ENCODE measurements at regions not wholly inside any gene's neighbourhood (a gene's known extent, or its start where the extent isn't known, plus 50 kb on each side); places are given as distances from the start of the nearest gene placed in this dataset.

DNA sequence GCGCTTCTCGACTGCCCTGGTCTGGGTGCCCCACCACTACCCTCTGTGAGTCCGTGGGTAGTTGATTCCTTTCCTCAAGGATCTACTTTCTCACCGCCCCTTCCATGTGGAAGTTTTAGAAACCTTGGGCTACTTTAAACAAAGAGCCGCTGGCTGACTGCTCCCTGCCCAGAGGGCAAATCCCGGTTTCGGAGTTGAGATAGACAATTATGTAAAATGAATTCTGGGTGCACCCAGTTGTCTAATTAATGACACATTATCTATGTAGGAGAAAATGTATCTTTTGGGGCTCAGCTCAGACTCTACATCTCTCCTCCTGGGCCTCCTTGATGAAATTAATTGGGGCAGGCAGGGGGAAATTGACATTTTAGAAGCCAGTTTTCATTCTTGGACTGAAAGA lies 305.4 kb downstream of the UQCRFS1 start:
- no peak for DNase-seq (ENCODE audit: extremely low spot score)
- ChIA-PET POLR2A (no interaction called here), CTCF (no interaction called here)
- TF ChIP-seq ARNT (IDR thresholded peaks at IDR 0.05) (no peak), ELF4 (IDR thresholded peaks at IDR 0.05) (no peak), SUZ12 (IDR thresholded peaks at IDR 0.05) (no peak)

- ChIA-PET POLR2A (no interaction called here), CTCF (interaction anchor here (0.7 kb wide), 1 partner anchor 353 kb away, joined by 4 read pairs; no protein-coding TSS in a partner anchor)
- no peak for DNase-seq (ENCODE audit: extremely low spot score)
- TF ChIP-seq ARNT (IDR thresholded peaks at IDR 0.05) (no peak), CTBP1 (IDR thresholded peaks at IDR 0.05; ENCODE audit: borderline replicate concordance) (no peak), SUZ12 (IDR thresholded peaks at IDR 0.05) (no peak), FOXA1 (IDR thresholded peaks at IDR 0.05) (no peak), TARDBP (IDR thresholded peaks at IDR 0.05) (no peak), FOXK2 (IDR thresholded peaks at IDR 0.05) (no peak), L3MBTL2 (conservative IDR thresholded peaks at IDR 0.05) (no peak), BHLHE40 (IDR thresholded peaks at IDR 0.05; ENCODE audit: borderline replicate concordance) (no peak), SP1 (IDR thresholded peaks at IDR 0.05) (no peak), ELF4 (IDR thresholded peaks at IDR 0.05) (no peak), PKNOX1 (IDR thresholded peaks at IDR 0.05) (no peak), FOXM1 (IDR thresholded peaks at IDR 0.05; ENCODE audit: borderline replicate concordance) (no peak), NFRKB (IDR thresholded peaks at IDR 0.05) (no peak), ZNF384 (IDR thresholded peaks at IDR 0.05) (no peak), HDGF (IDR thresholded peaks at IDR 0.05; ENCODE audit: borderline replicate concordance) (no peak)
Observed at GRCh38 chr19:28905996-28906395, 307.0 kb downstream of the UQCRFS1 start.

GRCh38 chr19:28899703-28900102 lies 313.2 kb downstream of the UQCRFS1 start:
- CTCF ChIA-PET, result no interaction called here
- TF ChIP-seq CTBP1 (IDR thresholded peaks at IDR 0.05; ENCODE audit: borderline replicate concordance) (no peak), NFRKB (IDR thresholded peaks at IDR 0.05) (no peak), ZNF384 (IDR thresholded peaks at IDR 0.05) (no peak), SUZ12 (IDR thresholded peaks at IDR 0.05) (no peak), ELF4 (IDR thresholded peaks at IDR 0.05) (no peak)
- POLR2A ChIA-PET, result no interaction called here
- DNase-seq (ENCODE audit: extremely low spot score), result no peak

- ChIA-PET CTCF (no interaction called here), POLR2A (no interaction called here)
- TF ChIP-seq SP1 (IDR thresholded peaks at IDR 0.05) (no peak), FOXA1 (IDR thresholded peaks at IDR 0.05) (no peak), FOXM1 (IDR thresholded peaks at IDR 0.05; ENCODE audit: borderline replicate concordance) (no peak), ZNF384 (IDR thresholded peaks at IDR 0.05) (no peak), ELF4 (IDR thresholded peaks at IDR 0.05) (no peak), FOXK2 (IDR thresholded peaks at IDR 0.05) (no peak)
- no peak for DNase-seq (ENCODE audit: extremely low spot score)
Observed at GRCh38 chr19:28898249-28898648, 314.7 kb downstream of the UQCRFS1 start.

DNA sequence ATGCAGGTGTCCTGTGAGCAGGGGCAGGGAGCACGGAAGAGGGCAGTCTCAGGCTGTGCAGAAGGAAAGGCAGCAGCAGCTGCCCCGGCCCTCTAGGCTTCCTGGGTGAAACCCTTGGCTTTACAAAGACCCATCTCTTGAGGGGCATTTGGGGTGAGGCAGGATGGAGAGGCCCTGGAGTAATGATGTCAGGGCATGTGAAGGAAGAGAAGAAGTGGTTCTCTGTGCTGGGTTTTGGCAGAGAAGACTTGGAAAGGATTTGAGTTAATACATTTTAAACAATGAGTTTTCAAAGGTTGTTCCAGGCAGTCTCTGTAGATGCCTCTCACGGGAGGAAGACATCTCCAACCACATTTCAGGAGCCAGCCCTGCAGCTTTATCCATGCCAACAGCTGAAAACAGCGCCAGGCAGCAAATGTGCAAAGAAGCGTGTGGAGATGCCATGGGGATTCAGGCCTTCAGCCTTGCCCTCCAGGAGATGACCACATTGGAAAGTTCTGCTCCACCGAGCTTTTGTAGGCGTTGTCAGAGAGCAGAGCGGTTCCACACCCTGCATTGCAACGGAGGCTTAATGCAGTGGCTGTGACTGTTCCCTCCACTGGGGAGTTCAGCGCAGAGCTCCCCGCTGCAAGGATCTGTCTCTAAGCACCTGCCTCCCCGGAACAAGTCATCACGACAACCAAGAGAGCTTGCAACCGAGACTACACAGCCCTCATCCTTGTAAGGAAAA lies 322.8 kb downstream of the UQCRFS1 start:
- POLR2A ChIA-PET, result no interaction called here
- no peak for DNase-seq (ENCODE audit: extremely low spot score)
- TF ChIP-seq LEF1 (IDR thresholded peaks at IDR 0.05; ENCODE audit: borderline replicate concordance) (no peak), L3MBTL2 (conservative IDR thresholded peaks at IDR 0.05) (no peak), CTBP1 (IDR thresholded peaks at IDR 0.05; ENCODE audit: borderline replicate concordance) (no peak), TARDBP (IDR thresholded peaks at IDR 0.05) (no peak), ARNT (IDR thresholded peaks at IDR 0.05) (no peak), NFRKB (IDR thresholded peaks at IDR 0.05) (no peak), SUZ12 (IDR thresholded peaks at IDR 0.05) (no peak), FOXM1 (IDR thresholded peaks at IDR 0.05; ENCODE audit: borderline replicate concordance) (no peak), PKNOX1 (IDR thresholded peaks at IDR 0.05) (no peak), ELF4 (IDR thresholded peaks at IDR 0.05) (no peak), FOXA1 (IDR thresholded peaks at IDR 0.05) (no peak), FOXK2 (IDR thresholded peaks at IDR 0.05) (no peak), SP1 (IDR thresholded peaks at IDR 0.05) (no peak), BHLHE40 (IDR thresholded peaks at IDR 0.05; ENCODE audit: borderline replicate concordance) (no peak), HDGF (IDR thresholded peaks at IDR 0.05; ENCODE audit: borderline replicate concordance) (no peak), ZNF384 (IDR thresholded peaks at IDR 0.05) (no peak)
- CTCF ChIA-PET, result no interaction called here

- CTCF ChIA-PET, result interaction anchor here (0.6 kb wide), 1 partner anchor 9 kb away, joined by 3 read pairs; no protein-coding TSS in a partner anchor
- POLR2A ChIA-PET, result no interaction called here
- TF ChIP-seq ELF4 (IDR thresholded peaks at IDR 0.05), result no peak
- no peak for DNase-seq (ENCODE audit: extremely low spot score)
Observed at GRCh38 chr19:28887920-28888618, 324.9 kb downstream of the UQCRFS1 start.

DNA sequence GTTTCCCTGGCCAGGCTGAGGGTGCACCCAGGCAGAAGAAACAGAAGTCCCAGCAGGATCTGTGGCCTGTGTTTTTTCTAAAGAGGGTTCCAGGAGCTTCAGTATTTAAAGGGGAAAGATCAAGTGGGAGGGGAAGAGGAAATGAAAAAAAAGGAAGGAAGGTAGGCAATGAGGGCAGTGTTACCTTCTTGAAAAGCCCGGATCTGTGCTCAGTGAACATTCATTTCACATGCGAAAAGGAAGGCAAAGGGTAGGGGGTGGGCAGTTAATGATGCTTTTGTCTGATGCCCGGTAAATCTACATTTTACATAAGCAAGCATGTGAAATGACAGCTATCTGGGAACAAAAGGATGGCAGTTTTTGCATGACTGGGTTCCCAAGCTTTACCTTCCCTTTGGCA lies 326.2 kb downstream of the UQCRFS1 start:
- TF ChIP-seq FOXA1 (IDR thresholded peaks at IDR 0.05) (no peak), PKNOX1 (IDR thresholded peaks at IDR 0.05) (no peak), L3MBTL2 (conservative IDR thresholded peaks at IDR 0.05) (no peak), CTBP1 (IDR thresholded peaks at IDR 0.05; ENCODE audit: borderline replicate concordance) (no peak), TARDBP (IDR thresholded peaks at IDR 0.05) (no peak), ZNF384 (IDR thresholded peaks at IDR 0.05) (no peak), BHLHE40 (IDR thresholded peaks at IDR 0.05; ENCODE audit: borderline replicate concordance) (no peak), FOXK2 (IDR thresholded peaks at IDR 0.05) (no peak), LEF1 (IDR thresholded peaks at IDR 0.05; ENCODE audit: borderline replicate concordance) (no peak), ARNT (IDR thresholded peaks at IDR 0.05) (no peak), NFRKB (IDR thresholded peaks at IDR 0.05) (no peak), SUZ12 (IDR thresholded peaks at IDR 0.05) (no peak), SP1 (IDR thresholded peaks at IDR 0.05) (no peak), FOXM1 (IDR thresholded peaks at IDR 0.05; ENCODE audit: borderline replicate concordance) (no peak), ELF4 (IDR thresholded peaks at IDR 0.05) (no peak), HDGF (IDR thresholded peaks at IDR 0.05; ENCODE audit: borderline replicate concordance) (no peak)
- CTCF ChIA-PET, result interaction anchor here (0.6 kb wide), 1 partner anchor 1825 kb away, joined by 8 read pairs; no protein-coding TSS in a partner anchor
- no peak for DNase-seq (ENCODE audit: extremely low spot score)
- POLR2A ChIA-PET, result no interaction called here
